ENCODE measurements at regions not wholly inside any gene's neighbourhood (a gene's known extent, or its start where the extent isn't known, plus 50 kb on each side); places are given as distances from the start of the nearest gene placed in this dataset.

DNA sequence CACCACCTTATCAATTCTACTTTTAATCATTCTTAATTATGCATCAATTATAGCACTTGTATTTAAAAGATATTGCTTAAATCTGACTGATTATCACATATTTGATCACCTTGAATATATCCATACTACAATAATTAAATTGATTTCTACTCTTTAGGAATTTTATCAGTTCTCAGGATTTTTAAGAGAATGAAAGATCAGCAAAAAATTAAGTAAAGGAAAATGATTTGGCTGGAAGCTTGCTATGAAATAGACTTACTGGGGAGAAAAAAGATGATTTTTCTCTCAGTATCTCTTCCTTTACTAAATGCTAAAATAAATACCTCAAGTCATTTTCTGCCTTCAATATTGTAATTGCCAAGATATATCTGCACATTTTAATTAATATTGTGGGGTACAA, 848.6 kb downstream of the LTN1 start:
- no peak for DNase-seq (ENCODE audit: low spot score)
- no peak overlapping the region for H3K27ac ChIP-seq
- ChIA-PET CTCF (no interaction called here), POLR2A (ENCODE audit: low non-redundant PET) (no interaction called here)
- TF ChIP-seq, protein P1, sequence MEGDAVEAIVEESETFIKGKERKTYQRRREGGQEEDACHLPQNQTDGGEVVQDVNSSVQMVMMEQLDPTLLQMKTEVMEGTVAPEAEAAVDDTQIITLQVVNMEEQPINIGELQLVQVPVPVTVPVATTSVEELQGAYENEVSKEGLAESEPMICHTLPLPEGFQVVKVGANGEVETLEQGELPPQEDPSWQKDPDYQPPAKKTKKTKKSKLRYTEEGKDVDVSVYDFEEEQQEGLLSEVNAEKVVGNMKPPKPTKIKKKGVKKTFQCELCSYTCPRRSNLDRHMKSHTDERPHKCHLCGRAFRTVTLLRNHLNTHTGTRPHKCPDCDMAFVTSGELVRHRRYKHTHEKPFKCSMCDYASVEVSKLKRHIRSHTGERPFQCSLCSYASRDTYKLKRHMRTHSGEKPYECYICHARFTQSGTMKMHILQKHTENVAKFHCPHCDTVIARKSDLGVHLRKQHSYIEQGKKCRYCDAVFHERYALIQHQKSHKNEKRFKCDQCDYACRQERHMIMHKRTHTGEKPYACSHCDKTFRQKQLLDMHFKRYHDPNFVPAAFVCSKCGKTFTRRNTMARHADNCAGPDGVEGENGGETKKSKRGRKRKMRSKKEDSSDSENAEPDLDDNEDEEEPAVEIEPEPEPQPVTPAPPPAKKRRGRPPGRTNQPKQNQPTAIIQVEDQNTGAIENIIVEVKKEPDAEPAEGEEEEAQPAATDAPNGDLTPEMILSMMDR (conservative IDR thresholded peaks at IDR 0.05; ENCODE audit: low read depth) = no peak

DNA sequence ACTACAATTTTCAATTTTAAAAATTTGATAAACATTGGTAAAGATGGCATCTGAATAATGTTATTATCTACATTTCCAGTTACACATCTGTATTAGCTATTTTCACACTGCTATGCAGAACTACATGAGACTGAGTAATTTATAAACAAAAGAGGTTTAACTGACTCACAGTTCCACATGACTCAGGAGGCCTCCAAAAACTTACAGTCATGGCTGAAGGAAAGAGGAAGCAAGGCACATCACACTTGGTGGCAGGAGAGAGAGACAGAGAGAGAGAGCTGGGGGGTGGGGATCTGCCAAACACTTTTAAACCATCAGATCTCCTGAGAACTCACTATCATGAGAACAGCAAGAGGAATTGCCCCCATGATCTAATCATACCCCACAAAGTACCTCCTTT, 850.0 kb downstream of the LTN1 start:
- H3K27ac ChIP-seq = no peak overlapping the region
- CTCF ChIA-PET = interaction anchor here (0.6 kb wide), 2 partner anchors 11 to 219 kb away, joined by 3 to 4 read pairs; no protein-coding TSS in a partner anchor
- no peak for DNase-seq (ENCODE audit: low spot score)
- POLR2A ChIA-PET (ENCODE audit: low non-redundant PET) = no interaction called here
- TF ChIP-seq, protein P1 (conservative IDR thresholded peaks at IDR 0.05; ENCODE audit: low read depth) = no peak

DNA sequence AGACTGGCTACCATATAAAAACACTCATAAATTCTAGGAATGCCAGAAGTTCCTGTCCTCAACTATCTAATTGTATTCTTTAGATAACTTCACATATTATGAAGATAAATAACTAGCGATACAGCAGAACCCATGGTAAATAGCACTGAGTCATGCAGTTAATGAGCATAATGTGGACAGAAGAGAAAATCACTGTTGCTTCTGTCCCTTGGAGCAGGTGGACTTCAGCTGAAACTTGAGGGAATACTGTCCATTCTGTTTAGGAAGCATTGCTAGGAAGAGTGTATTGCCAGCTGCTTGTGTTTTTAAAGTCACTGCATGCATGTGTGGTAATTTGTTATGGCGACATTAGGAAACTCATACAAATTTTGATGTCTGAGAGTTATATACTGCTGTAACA, 854.4 kb downstream of the LTN1 start:
- no peak for DNase-seq (ENCODE audit: low spot score)
- H3K27ac ChIP-seq = no peak overlapping the region
- ChIA-PET CTCF (no interaction called here), POLR2A (ENCODE audit: low non-redundant PET) (no interaction called here)
- TF ChIP-seq, protein P1 (conservative IDR thresholded peaks at IDR 0.05; ENCODE audit: low read depth) = no peak

DNA sequence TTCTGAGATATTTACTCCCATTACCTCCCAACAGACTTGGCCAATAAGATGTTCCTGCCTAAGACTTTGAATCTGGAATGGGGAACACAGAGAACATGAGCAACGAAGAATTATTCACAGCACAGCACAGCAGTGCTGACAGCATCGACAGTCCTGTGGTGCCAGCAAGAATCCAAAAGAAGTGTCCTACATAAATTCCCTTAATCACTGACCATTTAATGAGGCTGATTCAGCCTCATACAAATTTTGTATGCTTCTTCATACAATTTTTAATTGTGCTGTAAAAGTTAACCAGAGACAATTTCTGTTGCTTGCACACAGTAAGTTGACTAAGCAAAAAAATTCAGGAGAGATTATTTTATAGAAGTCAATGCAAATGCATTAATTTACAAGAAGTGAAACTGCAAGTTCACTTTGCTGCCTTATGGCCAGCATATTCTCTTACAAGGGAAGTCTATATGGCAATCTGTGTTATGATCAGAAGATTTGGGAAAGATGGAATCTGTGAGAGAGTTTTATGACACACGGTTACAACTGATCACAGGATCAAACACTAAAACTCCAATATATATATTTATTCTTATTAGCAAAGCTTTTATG, 855.9 kb downstream of the LTN1 start:
- no peak for DNase-seq (ENCODE audit: low spot score)
- POLR2A ChIA-PET (ENCODE audit: low non-redundant PET) = no interaction called here
- CTCF ChIA-PET = no interaction called here
- TF ChIP-seq, protein P1 (conservative IDR thresholded peaks at IDR 0.05; ENCODE audit: low read depth) = no peak
- no peak overlapping the region for H3K27ac ChIP-seq

DNA sequence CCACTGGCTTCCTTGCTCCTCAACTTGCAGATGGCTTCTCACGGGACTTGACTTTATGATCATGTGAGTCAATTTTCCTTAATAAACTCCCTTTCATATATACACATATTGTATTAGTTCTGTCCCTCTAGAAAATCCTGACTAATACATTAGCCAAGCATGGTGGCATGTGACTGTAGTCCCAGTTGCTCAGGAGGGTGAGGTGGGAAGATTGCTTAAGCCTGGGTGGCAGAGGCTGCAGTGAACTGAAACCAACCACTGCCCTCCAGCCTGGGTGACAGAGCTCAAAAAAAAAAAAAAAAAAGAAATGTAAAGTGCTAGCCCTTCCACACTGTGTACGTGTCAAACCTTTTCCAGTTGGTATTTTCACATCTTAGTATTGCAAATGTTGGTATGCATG, 857.0 kb downstream of the LTN1 start:
- H3K27ac ChIP-seq = no peak overlapping the region
- DNase-seq (ENCODE audit: low spot score) = no peak
- ChIA-PET CTCF (no interaction called here), POLR2A (ENCODE audit: low non-redundant PET) (no interaction called here)
- TF ChIP-seq, protein P1 (conservative IDR thresholded peaks at IDR 0.05; ENCODE audit: low read depth) = no peak

DNA sequence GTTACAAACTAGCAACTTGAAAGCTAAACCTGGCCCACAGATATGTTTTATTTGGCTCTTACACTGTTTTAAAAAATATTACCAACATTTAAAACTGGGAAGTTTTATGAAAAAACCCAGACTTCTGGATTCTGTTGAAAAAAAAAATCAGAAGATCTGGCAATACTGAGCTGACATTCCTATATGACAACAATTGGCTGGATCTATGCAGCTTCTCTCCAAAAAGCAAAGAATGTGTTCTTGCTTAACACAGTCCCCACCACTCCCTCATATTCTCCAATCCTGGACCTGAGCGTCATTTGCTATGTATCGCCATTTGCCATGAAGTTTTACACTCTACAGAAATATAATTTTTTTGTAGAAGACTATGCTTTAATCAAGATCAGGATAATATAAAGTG, 859.6 kb downstream of the LTN1 start:
- POLR2A ChIA-PET (ENCODE audit: low non-redundant PET) = no interaction called here
- TF ChIP-seq, protein P1 (conservative IDR thresholded peaks at IDR 0.05; ENCODE audit: low read depth) = no peak
- CTCF ChIA-PET = no interaction called here
- no peak for DNase-seq (ENCODE audit: low spot score)
- H3K27ac ChIP-seq = no peak overlapping the region

DNA sequence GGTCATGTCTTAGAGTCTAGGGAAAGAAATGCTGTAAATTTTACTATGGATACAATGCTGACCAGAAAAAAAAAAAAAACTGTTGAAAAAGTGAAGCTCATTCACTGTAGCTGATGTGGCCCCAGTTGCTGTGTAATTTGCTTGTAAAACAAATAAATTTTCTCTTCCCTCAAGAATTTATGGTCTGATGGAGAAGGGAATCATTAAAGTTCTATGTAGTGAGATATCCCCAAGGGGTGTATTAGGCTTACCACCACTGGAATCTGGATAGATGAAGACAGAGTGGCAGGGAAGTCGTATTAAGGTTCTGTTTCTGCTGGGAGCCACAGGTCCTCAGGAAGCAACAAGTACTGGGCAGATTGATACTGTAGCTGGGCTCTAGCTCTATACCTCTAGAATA, 860.0 kb downstream of the LTN1 start:
- TF ChIP-seq, protein P1 (conservative IDR thresholded peaks at IDR 0.05; ENCODE audit: low read depth) = no peak
- H3K27ac ChIP-seq = no peak overlapping the region
- ChIA-PET CTCF (no interaction called here), POLR2A (ENCODE audit: low non-redundant PET) (no interaction called here)
- no peak for DNase-seq (ENCODE audit: low spot score)

Data from RWPE1 (cell line).